DMS53 treated with DMSO at 0.1 percent for 48 hours (cell line): ENCODE measurements at regions not wholly inside any gene's neighbourhood (a gene's known extent, or its start where the extent isn't known, plus 50 kb on each side); places are given as distances from the start of the nearest gene placed in this dataset.

Experiments
- DNase-seq: peaks from one replicate; lab custom pipeline; 2025; ENCODE audit not compliant: unreplicated experiment; lab: John Stamatoyannopoulos, UW

- no peak for DNase-seq
Observed at GRCh38 chr6:81694855-81695254, 57.6 kb downstream of the TENT5A start.

- DNase-seq = peak; percentile 57
Observed at GRCh38 chr6:81694207-81694606, 58.3 kb downstream of the TENT5A start.

GRCh38 chr6:81693266-81693665 lies 59.2 kb downstream of the TENT5A start:
- DNase-seq = no peak

GRCh38 chr6:81690073-81690472 lies 62.4 kb downstream of the TENT5A start:
- DNase-seq = no peak

GRCh38 chr6:81689580-81689979 lies 62.9 kb downstream of the TENT5A start:
- no peak for DNase-seq

GRCh38 chr6:81683912-81684311 lies 68.6 kb downstream of the TENT5A start:
- no peak for DNase-seq

- DNase-seq = no peak
Observed at GRCh38 chr6:81682858-81683620, 69.4 kb downstream of the TENT5A start.

GRCh38 chr6:81682235-81682795 lies 70.2 kb downstream of the TENT5A start:
- DNase-seq = no peak

- DNase-seq = no peak
Observed at GRCh38 chr6:81669445-81669844, 83.0 kb downstream of the TENT5A start.

GRCh38 chr6:81668615-81669047 lies 83.8 kb downstream of the TENT5A start:
- no peak for DNase-seq

- DNase-seq = no peak
Observed at GRCh38 chr6:81666481-81666880, 86.0 kb downstream of the TENT5A start.

- DNase-seq = no peak
Observed at GRCh38 chr6:81656231-81656630, 96.2 kb downstream of the TENT5A start.

GRCh38 chr6:81655696-81656095 lies 96.8 kb downstream of the TENT5A start:
- DNase-seq = no peak

GRCh38 chr6:81648502-81648901 lies 104.0 kb downstream of the TENT5A start:
- no peak for DNase-seq

- no peak for DNase-seq
Observed at GRCh38 chr6:81643156-81643555, 109.3 kb downstream of the TENT5A start.

GRCh38 chr6:81640891-81641290 lies 111.6 kb downstream of the TENT5A start:
- DNase-seq = no peak

- DNase-seq = no peak
Observed at GRCh38 chr6:81640126-81640525, 112.4 kb downstream of the TENT5A start.

- DNase-seq = no peak
Observed at GRCh38 chr6:81638366-81638765, 114.1 kb downstream of the TENT5A start.

- DNase-seq = no peak
Observed at GRCh38 chr6:81636930-81637568, 115.4 kb downstream of the TENT5A start.

GRCh38 chr6:81634155-81634880 lies 118.2 kb downstream of the TENT5A start:
- peak; percentile 43 for DNase-seq

- no peak for DNase-seq
Observed at GRCh38 chr6:81633391-81633790, 119.1 kb downstream of the TENT5A start.

GRCh38 chr6:81630719-81631118 lies 121.8 kb downstream of the TENT5A start:
- DNase-seq = no peak
